ENCODE measurements at regions not wholly inside any gene's neighbourhood (a gene's known extent, or its start where the extent isn't known, plus 50 kb on each side); places are given as distances from the start of the nearest gene placed in this dataset.
"Not testable (repeated sequence)": the region's sequence is repeated elsewhere in the genome, so short reads cannot be mapped to it uniquely, and the experiment has no call there.

GRCh38 chr18:59038295-59039039 lies 101.2 kb upstream of the SEC11C start:
- no peak overlapping the region for H3K4me3 ChIP-seq (ENCODE audit: low read length)
- no peak for TF ChIP-seq CTCF (conservative IDR thresholded peaks at IDR 0.05; ENCODE audit: low read depth, low read length)
- DNase-seq (ENCODE audit: low read depth): no peak

- DNase-seq (ENCODE audit: low read depth); H3K4me3 ChIP-seq (ENCODE audit: low read length): not testable (repeated sequence)
These were observed 100.7 kb upstream of the SEC11C start for GRCh38 chr18:59039040-59039320.

DNA sequence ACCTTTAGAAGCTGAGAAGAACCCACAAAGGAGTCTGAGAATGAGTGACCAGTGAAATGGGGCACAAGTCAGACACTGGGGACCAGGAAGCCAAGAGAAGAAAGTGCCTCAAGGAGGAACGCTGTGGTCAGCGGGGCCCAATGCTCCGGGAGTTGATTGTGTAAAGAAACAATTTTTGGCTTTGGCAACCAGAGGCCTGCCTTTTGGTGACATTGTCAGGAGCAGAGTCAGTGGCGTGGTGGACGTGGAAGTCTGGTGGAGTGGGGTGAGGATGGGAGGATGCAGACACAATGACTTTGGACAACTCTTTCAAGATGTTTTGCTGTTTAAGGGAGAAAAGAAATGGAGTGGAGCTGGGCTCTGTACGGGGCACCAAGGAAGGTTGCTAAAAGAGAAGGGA lies 100.2 kb upstream of the SEC11C start:
- DNase-seq (ENCODE audit: low read depth): no peak
- TF ChIP-seq CTCF (conservative IDR thresholded peaks at IDR 0.05; ENCODE audit: low read depth, low read length): no peak

DNA sequence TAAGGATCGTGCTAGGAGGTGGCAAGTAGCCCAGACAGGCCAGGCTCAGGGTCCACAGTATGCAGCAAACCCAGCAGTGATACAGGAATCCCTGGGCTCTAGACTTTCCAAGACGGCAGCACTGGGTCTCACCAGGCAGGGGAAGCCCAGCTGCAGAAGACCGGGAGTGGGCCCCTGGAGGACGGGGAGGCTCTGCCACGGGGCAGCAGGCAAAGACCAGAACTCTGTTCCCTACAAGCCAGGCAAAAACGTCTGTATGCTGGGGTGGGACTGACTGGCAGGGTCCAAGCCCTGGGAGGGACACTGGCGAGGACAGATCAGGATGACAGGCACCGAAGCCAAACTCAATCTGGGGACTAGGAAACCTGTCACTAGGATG lies 98.9 kb upstream of the SEC11C start:
- DNase-seq (ENCODE audit: low read depth): no peak
- no peak for TF ChIP-seq CTCF (conservative IDR thresholded peaks at IDR 0.05; ENCODE audit: low read depth, low read length)
- H3K4me3 ChIP-seq (ENCODE audit: low read length): no peak overlapping the region

More for the DNA sequence above, 100.2 kb upstream of the SEC11C start:
- no peak overlapping the region for H3K4me3 ChIP-seq (ENCODE audit: low read length)

DNA sequence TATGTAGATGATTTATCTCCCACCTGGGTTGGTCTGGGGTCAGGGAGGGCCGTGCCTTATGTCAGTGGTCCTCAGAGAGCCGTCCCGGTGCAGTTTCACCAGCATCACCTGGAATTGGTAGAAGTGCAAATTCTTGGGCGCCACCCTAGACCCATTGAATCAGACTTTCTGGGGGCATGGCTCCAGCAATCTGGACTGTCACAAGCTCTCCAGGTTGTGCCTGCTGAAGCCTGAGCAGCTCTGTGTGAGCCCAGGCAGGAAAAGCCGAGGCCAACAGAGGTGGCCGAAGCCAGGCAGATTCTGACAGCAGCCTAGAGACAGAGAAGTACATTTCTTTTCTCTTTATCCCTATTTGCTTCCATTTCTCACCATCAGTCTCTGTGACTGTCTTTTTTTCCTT lies 98.4 kb upstream of the SEC11C start:
- H3K4me3 ChIP-seq (ENCODE audit: low read length): no peak overlapping the region
- no peak for TF ChIP-seq CTCF (conservative IDR thresholded peaks at IDR 0.05; ENCODE audit: low read depth, low read length)
- DNase-seq (ENCODE audit: low read depth): no peak

DNA sequence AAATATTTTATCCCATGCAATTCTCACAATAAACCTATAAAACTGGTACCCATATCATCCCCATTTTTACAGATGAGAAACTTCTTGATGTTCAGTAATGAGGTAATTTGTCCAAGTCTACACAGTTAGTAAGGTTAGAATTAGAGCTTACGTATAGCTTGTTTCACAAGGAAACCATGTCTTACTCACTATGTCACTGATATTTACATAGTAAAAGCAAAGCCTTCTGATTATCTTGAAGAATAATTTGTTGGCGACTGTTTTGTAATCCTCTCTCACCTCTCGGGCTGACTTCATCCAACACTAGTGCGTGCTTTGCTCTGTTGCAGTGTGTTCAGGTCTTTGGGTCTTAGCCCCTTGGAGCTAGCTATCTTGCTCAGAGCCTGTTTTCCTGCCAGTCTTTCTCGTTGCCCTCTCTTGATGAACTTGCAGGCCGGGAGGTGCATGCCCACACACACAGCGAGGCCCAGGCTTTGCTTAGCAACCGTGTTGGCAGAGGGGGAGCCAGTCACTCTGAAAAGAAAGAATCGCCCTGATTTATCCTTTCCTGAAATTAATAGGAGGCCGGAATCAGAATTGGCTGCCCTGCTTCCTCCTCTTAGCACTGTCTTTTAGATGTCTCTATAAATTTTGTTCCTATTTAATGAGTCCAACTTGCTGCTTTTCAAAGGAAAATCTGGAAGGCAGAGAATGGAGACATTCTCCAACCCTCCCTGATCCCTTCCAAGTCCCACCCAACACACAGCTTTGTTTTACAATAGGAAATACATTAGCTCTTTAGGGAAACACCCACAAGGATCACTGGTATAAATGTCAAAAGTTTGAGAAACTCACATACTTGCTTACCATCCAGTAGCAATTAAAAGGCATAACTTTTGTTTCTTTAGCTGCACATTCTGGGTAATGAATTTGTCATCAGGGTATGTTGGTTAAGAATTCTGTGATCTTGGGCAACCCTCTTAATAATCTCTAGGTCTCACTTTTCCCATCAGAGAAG lies 97.6 kb upstream of the SEC11C start:
- no peak overlapping the region for H3K4me3 ChIP-seq (ENCODE audit: low read length)
- TF ChIP-seq CTCF (conservative IDR thresholded peaks at IDR 0.05; ENCODE audit: low read depth, low read length): no peak
- no peak for DNase-seq (ENCODE audit: low read depth)

DNA sequence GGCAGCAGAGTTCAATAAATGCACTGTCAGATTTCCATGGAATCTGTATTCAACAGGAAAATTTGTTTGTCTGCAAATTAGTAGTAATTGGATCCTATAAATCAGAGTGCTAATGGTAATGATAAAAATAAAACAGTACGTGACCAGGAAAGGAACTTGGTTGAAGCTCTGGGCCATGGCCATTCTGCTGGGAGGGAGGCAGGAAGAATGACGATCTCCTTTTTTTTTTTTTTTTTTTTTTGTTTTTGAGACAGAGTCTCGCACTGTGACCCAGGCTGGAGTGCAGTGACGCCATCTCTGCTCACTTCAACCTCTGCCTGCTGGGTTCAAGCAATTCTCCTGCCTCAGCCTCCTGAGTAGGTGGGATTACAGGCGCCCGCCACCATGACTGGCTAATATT lies 94.8 kb upstream of the SEC11C start:
- H3K4me3 ChIP-seq (ENCODE audit: low read length): no peak overlapping the region
- TF ChIP-seq CTCF (conservative IDR thresholded peaks at IDR 0.05; ENCODE audit: low read depth, low read length): no peak
- no peak for DNase-seq (ENCODE audit: low read depth)

Data from retinal pigment epithelial cell (primary cell).